OCI-LY7 (cell line): ENCODE measurements at regions not wholly inside any gene's neighbourhood (a gene's known extent, or its start where the extent isn't known, plus 50 kb on each side); places are given as distances from the start of the nearest gene placed in this dataset.

ENCODE experiments used
- BruUV-seq: library from RNA; stranded (reverse); fragments of 400-500 nt; replicated peaks from 2 replicates; lab custom pipeline; 2021; lab: Mats Ljungman, UMichigan
- CTCF ChIA-PET: fragments of 300-600 bp; sonication (Branson Sonifier 250); formaldehyde crosslinking; loops from one replicate; lab custom pipeline; 2022; ENCODE audit warnings: antibody characterized with exemption; ENCODE audit not compliant: unreplicated experiment; lab: Charles Lee
- POLR2A ChIA-PET: fragments of 300-600 bp; sonication (Branson Sonifier 250); formaldehyde crosslinking; loops from one replicate; lab custom pipeline; 2022; ENCODE audit warnings: antibody characterized with exemption; lab: Charles Lee
- DNase-seq: peaks from one replicate; pipeline ENCODE4 v3.0.0-alpha.2; 2015; ENCODE audit warnings: low spot score
- H2AFZ ChIP-seq: fragments of 200-600 bp; sonication (generic), shearing (Covaris generic); 2 replicates; pipeline ENCODE4 v1.6.1; 2014; ENCODE audit warnings: mild to moderate bottlenecking, antibody characterized with exemption, low read length, moderate library complexity
- H3K27ac ChIP-seq: fragments of 200-600 bp; sonication (generic); 2 replicates; pipeline ENCODE4 v1.5.1; 2014; ENCODE audit warnings: mixed run types, low read depth, mild to moderate bottlenecking, moderate library complexity, low read length, inconsistent platforms; ENCODE audit not compliant: poor library complexity, severe bottlenecking
- H3K36me3 ChIP-seq: fragments of 200-600 bp; sonication (generic); 2 replicates; pipeline ENCODE4 v1.6.1; 2014; ENCODE audit warnings: mild to moderate bottlenecking, antibody characterized with exemption, low read length, moderate library complexity, mixed read lengths; ENCODE audit not compliant: insufficient read depth
- H3K4me1 ChIP-seq: fragments of 200-600 bp; sonication (generic); 2 replicates; pipeline ENCODE4 v1.5.1; 2014; ENCODE audit warnings: mild to moderate bottlenecking, low read length; ENCODE audit not compliant: insufficient read depth, poor library complexity, severe bottlenecking
- H3K4me2 ChIP-seq: fragments of 200-600 bp; sonication (generic); 2 replicates; pipeline ENCODE4 v1.6.1; 2014; ENCODE audit warnings: mild to moderate bottlenecking, low read length
- H3K4me3 ChIP-seq: fragments of 200-600 bp; sonication (generic); 2 replicates; pipeline ENCODE4 v1.5.1; 2014; ENCODE audit warnings: mild to moderate bottlenecking, low read depth, low read length; ENCODE audit not compliant: poor library complexity, severe bottlenecking
- H3K79me2 ChIP-seq: fragments of 200-600 bp; sonication (generic); 2 replicates; pipeline ENCODE4 v1.6.1; 2016; ENCODE audit warnings: low read depth, mild to moderate bottlenecking, low read length, moderate library complexity, mixed read lengths; ENCODE audit not compliant: insufficient read depth
- H3K9me2 ChIP-seq: fragments of 200-600 bp; sonication (generic); 2 replicates; pipeline ENCODE4 v1.6.1; 2016; ENCODE audit warnings: mild to moderate bottlenecking, low read length, mixed read lengths; ENCODE audit not compliant: insufficient read depth
- H3K9me3 ChIP-seq: fragments of 200-600 bp; sonication (generic); 2 replicates; pipeline ENCODE4 v1.6.1; 2014; ENCODE audit warnings: mild to moderate bottlenecking, mixed run types, low read length, mixed read lengths
- H4K20me1 ChIP-seq: fragments of 200-600 bp; sonication (generic); 2 replicates; pipeline ENCODE4 v1.6.1; 2014; ENCODE audit warnings: mild to moderate bottlenecking, antibody characterized with exemption, low read length, moderate library complexity, mixed read lengths; ENCODE audit not compliant: insufficient read depth
- EZH2phosphoT487 ChIP-seq: fragments of 200-600 bp; sonication (generic); IDR thresholded peaks from 2 replicates; pipeline ENCODE4 v1.6.1; 2018; ENCODE audit warnings: low read depth, borderline replicate concordance, mild to moderate bottlenecking, mixed run types, antibody characterized with exemption, low read length, moderate library complexity, mixed read lengths
- intact Hi-C: fragments of 100-400 bp; cut with micrococcal nuclease; formaldehyde crosslinking; loops from one replicate; pipeline ENCODE4 v1.10.0; 2022; ENCODE audit not compliant: unreplicated experiment
- TF ChIP-seq, protein P1 (sequence below): fragments of 200-600 bp; sonication (generic); conservative IDR thresholded peaks from 2 replicates; pipeline ENCODE4 v1.5.1; 2014; ENCODE audit warnings: mild to moderate bottlenecking, antibody characterized with exemption, low read length, moderate library complexity, mixed read lengths

DNA sequence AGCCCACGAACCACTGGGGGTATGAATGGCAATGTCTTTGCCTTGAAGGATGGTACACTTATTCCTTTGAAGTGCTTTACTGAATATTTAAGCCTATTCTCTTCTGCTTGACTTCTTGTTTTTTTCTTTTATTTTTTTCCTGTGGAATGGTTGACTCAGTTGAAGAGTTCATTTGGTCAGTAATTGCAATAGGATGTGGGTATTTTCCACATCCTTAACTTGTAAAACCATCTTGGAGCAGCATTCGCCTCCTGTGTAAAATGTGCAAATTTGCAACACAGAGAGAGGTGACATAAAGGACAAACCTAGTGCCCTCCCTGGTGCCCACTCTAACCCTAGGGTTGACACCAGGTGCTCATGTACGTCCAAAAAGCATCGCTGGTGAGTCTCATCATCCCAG is 347.0 kb downstream of the GATA3 start:
- no peak overlapping the region for H3K4me3 ChIP-seq
- no peaks in the 10 kb centered on the region for H3K4me1 ChIP-seq
- H2AFZ ChIP-seq = no peak overlapping the region
- DNase-seq = no peak
- POLR2A ChIA-PET = no interaction called here
- H3K36me3 ChIP-seq = no peaks in the 10 kb centered on the region
- CTCF ChIA-PET = no interaction called here
- no peaks in the 10 kb centered on the region for H4K20me1 ChIP-seq
- BruUV-seq = no TSS peak
- no peak overlapping the region for H3K27ac ChIP-seq
- TF ChIP-seq, protein P1, sequence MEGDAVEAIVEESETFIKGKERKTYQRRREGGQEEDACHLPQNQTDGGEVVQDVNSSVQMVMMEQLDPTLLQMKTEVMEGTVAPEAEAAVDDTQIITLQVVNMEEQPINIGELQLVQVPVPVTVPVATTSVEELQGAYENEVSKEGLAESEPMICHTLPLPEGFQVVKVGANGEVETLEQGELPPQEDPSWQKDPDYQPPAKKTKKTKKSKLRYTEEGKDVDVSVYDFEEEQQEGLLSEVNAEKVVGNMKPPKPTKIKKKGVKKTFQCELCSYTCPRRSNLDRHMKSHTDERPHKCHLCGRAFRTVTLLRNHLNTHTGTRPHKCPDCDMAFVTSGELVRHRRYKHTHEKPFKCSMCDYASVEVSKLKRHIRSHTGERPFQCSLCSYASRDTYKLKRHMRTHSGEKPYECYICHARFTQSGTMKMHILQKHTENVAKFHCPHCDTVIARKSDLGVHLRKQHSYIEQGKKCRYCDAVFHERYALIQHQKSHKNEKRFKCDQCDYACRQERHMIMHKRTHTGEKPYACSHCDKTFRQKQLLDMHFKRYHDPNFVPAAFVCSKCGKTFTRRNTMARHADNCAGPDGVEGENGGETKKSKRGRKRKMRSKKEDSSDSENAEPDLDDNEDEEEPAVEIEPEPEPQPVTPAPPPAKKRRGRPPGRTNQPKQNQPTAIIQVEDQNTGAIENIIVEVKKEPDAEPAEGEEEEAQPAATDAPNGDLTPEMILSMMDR = no peak
- no peak for TF ChIP-seq EZH2phosphoT487
- no peak overlapping the region for H3K4me2 ChIP-seq
- no peaks in the 10 kb centered on the region for H3K9me3 ChIP-seq
- intact Hi-C loops = no loop called here
- H3K79me2 ChIP-seq = no peaks in the 10 kb centered on the region
- no peaks in the 10 kb centered on the region for H3K9me2 ChIP-seq

DNA sequence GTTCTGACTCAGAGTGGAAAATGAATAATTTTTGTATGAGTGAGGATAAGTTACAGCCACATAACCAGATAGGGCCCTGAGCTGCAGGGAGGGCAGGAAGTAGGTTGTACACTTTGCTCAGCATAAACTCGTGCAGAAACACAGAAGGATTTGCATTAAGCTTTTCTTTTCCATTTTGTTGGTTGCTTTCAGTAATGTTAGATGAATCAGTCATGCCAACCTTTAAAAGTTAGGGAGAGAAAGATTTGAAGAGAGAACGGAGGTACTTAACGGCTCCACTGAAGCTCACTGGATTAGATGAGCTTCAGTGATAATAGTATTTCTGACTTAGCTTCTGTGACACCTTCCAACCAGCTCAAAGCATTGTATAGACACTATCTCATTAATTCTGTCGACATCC is 348.1 kb downstream of the GATA3 start:
- no peak overlapping the region for H3K4me2 ChIP-seq
- H3K36me3 ChIP-seq = no peaks in the 10 kb centered on the region
- no peaks in the 10 kb centered on the region for H4K20me1 ChIP-seq
- CTCF ChIA-PET = no interaction called here
- H3K4me1 ChIP-seq = no peaks in the 10 kb centered on the region
- POLR2A ChIA-PET = interaction anchor here (0.9 kb wide), 1 partner anchor 14 kb away, joined by 3 read pairs; no protein-coding TSS in a partner anchor
- H3K9me2 ChIP-seq = no peaks in the 10 kb centered on the region
- no peak overlapping the region for H2AFZ ChIP-seq
- BruUV-seq = no TSS peak
- H3K79me2 ChIP-seq = no peaks in the 10 kb centered on the region
- no peak overlapping the region for H3K27ac ChIP-seq
- no peaks in the 10 kb centered on the region for H3K9me3 ChIP-seq
- DNase-seq = no peak
- no peak overlapping the region for H3K4me3 ChIP-seq
- intact Hi-C loops = no loop called here
- TF ChIP-seq, protein P1 = no peak
- no peak for TF ChIP-seq EZH2phosphoT487

DNA sequence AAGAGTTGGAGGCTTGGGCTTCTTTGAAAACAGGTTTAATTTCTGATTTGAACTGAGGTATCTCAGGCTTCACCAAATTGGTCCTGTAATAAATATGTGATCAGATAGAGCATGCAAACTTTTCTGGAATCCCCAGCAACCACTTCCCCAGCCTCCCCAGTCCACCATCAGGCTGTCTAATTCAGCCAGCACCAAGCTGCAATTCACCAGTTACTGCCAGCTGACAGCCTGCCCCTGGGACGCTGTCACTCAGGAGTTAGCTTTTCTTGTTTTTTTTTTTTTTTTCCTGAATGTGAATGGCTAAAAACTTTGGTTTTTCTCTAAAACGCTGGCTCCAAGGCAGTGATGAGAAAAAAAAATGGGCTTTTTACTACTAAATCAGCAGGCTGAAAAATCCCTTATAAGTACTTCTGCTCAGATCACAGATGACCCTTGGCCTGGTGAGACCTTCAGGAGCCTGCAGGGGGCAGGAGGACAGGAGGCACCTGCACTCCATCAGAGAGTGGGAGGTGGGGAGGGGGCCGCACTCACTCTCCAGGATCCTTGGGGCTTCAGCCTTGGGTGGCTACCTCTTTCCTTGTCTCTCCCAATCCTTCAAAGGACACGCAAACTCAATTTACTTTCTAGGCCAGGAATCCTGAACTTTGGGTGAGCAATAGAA is 349.4 kb downstream of the GATA3 start:
- no peak overlapping the region for H3K4me3 ChIP-seq
- BruUV-seq = no TSS peak
- H3K4me1 ChIP-seq = no peaks in the 10 kb centered on the region
- H2AFZ ChIP-seq = no peak overlapping the region
- H3K4me2 ChIP-seq = no peak overlapping the region
- POLR2A ChIA-PET = interaction anchor here (0.6 kb wide), 1 partner anchor 167 kb away, joined by 3 read pairs; no protein-coding TSS in a partner anchor
- H3K27ac ChIP-seq = no peak overlapping the region
- no peaks in the 10 kb centered on the region for H3K79me2 ChIP-seq
- intact Hi-C loops = no loop called here
- H3K36me3 ChIP-seq = no peaks in the 10 kb centered on the region
- H3K9me3 ChIP-seq = no peaks in the 10 kb centered on the region
- DNase-seq = no peak
- CTCF ChIA-PET = interaction anchor here (0.6 kb wide), 1 partner anchor 197 kb away, joined by 3 read pairs; no protein-coding TSS in a partner anchor
- H3K9me2 ChIP-seq = no peaks in the 10 kb centered on the region
- TF ChIP-seq EZH2phosphoT487 = no peak
- TF ChIP-seq, protein P1 = peak; percentile 40
- H4K20me1 ChIP-seq = no peaks in the 10 kb centered on the region
